ENCODE measurements at regions not wholly inside any gene's neighbourhood (a gene's known extent, or its start where the extent isn't known, plus 50 kb on each side); places are given as distances from the start of the nearest gene placed in this dataset.

GRCh38 chrX:16311671-16312070, 144.4 kb downstream of the MAGEB17 start:
- no peaks in the 10 kb centered on the region for H3K27me3 ChIP-seq
- H3K9me3 ChIP-seq, result no peaks in the 10 kb centered on the region
- H3K27ac ChIP-seq, result no peak overlapping the region
- no peak for DNase-seq (ENCODE audit: extremely low spot score in 2 of 2)
- H3K4me1 ChIP-seq, result no peaks in the 10 kb centered on the region
- no peaks in the 10 kb centered on the region for H3K36me3 ChIP-seq
- TF ChIP-seq POLR2AphosphoS5 (IDR thresholded peaks at IDR 0.05; ENCODE audit: insufficient read depth in 1 of 2, low read depth in 1 of 2) (no peak), CTCF (IDR thresholded peaks at IDR 0.05) (no peak), POLR2A (IDR thresholded peaks at IDR 0.05) (no peak)
- no peak overlapping the region for H3K4me3 ChIP-seq
- intact Hi-C loops (cut with DNase I), result no loop called here

- H3K9me3 ChIP-seq, result no peaks in the 10 kb centered on the region
- intact Hi-C loops (cut with DNase I), result no loop called here
- H3K4me1 ChIP-seq, result no peaks in the 10 kb centered on the region
- no peak overlapping the region for H3K4me3 ChIP-seq
- no peak for DNase-seq (ENCODE audit: extremely low spot score in 2 of 2)
- no peaks in the 10 kb centered on the region for H3K27me3 ChIP-seq
- H3K27ac ChIP-seq, result no peak overlapping the region
- no peaks in the 10 kb centered on the region for H3K36me3 ChIP-seq
- TF ChIP-seq POLR2A (IDR thresholded peaks at IDR 0.05) (no peak), CTCF (IDR thresholded peaks at IDR 0.05) (no peak), POLR2AphosphoS5 (IDR thresholded peaks at IDR 0.05; ENCODE audit: insufficient read depth in 1 of 2, low read depth in 1 of 2) (no peak)
These were observed 145.7 kb downstream of the MAGEB17 start for GRCh38 chrX:16312761-16313623.

- Histone ChIP-seq H3K4me3 (no peak overlapping the region), H3K4me1 (no peaks in the 10 kb centered on the region), H3K27ac (no peak overlapping the region), H3K36me3 (no peaks in the 10 kb centered on the region), H3K9me3 (no peaks in the 10 kb centered on the region), H3K27me3 (no peaks in the 10 kb centered on the region)
- intact Hi-C loops (cut with DNase I), result no loop called here
- TF ChIP-seq CTCF (IDR thresholded peaks at IDR 0.05) (no peak), POLR2AphosphoS5 (IDR thresholded peaks at IDR 0.05; ENCODE audit: insufficient read depth in 1 of 2, low read depth in 1 of 2) (no peak), POLR2A (IDR thresholded peaks at IDR 0.05) (no peak)
- DNase-seq (ENCODE audit: extremely low spot score in 2 of 2), result no peak
These were observed 149.1 kb downstream of the MAGEB17 start for GRCh38 chrX:16316331-16316730.

- no peaks in the 10 kb centered on the region for H3K9me3 ChIP-seq
- intact Hi-C loops (cut with DNase I), result no loop called here
- H3K36me3 ChIP-seq, result no peaks in the 10 kb centered on the region
- H3K27ac ChIP-seq, result no peak overlapping the region
- no peaks in the 10 kb centered on the region for H3K4me1 ChIP-seq
- TF ChIP-seq CTCF (IDR thresholded peaks at IDR 0.05), result no peak
- TF ChIP-seq POLR2A (IDR thresholded peaks at IDR 0.05), result no peak
- TF ChIP-seq POLR2AphosphoS5 (IDR thresholded peaks at IDR 0.05; ENCODE audit: insufficient read depth in 1 of 2, low read depth in 1 of 2), result no peak
- no peaks in the 10 kb centered on the region for H3K27me3 ChIP-seq
- DNase-seq (ENCODE audit: extremely low spot score in 2 of 2), result no peak
- no peak overlapping the region for H3K4me3 ChIP-seq
These were observed 152.6 kb downstream of the MAGEB17 start for GRCh38 chrX:16319929-16320328.

GRCh38 chrX:16320765-16321355, 153.6 kb downstream of the MAGEB17 start:
- intact Hi-C loops (cut with DNase I), result no loop called here
- Histone ChIP-seq H3K4me3 (no peak overlapping the region), H3K9me3 (no peaks in the 10 kb centered on the region), H3K27ac (no peak overlapping the region), H3K4me1 (no peaks in the 10 kb centered on the region), H3K27me3 (no peaks in the 10 kb centered on the region), H3K36me3 (no peaks in the 10 kb centered on the region)
- DNase-seq (ENCODE audit: extremely low spot score in 2 of 2), result no peak
- no peak for TF ChIP-seq CTCF (IDR thresholded peaks at IDR 0.05)
- no peak for TF ChIP-seq POLR2A (IDR thresholded peaks at IDR 0.05)
- TF ChIP-seq POLR2AphosphoS5 (IDR thresholded peaks at IDR 0.05; ENCODE audit: insufficient read depth in 1 of 2, low read depth in 1 of 2), result no peak

Measured in vagina (tissue), 2 donors.